ENCODE measurements at regions not wholly inside any gene's neighbourhood (a gene's known extent, or its start where the extent isn't known, plus 50 kb on each side); places are given as distances from the start of the nearest gene placed in this dataset.

GRCh38 chr2:242057379-242058040, 188.0 kb downstream of the RTP5 start:
- TF ChIP-seq CTCF (IDR thresholded peaks at IDR 0.05) (no peak), POLR2A (IDR thresholded peaks at IDR 0.05) (no peak)

All from adrenal gland (tissue), 5 donors.